ENCODE measurements at regions not wholly inside any gene's neighbourhood (a gene's known extent, or its start where the extent isn't known, plus 50 kb on each side); places are given as distances from the start of the nearest gene placed in this dataset.

DNA sequence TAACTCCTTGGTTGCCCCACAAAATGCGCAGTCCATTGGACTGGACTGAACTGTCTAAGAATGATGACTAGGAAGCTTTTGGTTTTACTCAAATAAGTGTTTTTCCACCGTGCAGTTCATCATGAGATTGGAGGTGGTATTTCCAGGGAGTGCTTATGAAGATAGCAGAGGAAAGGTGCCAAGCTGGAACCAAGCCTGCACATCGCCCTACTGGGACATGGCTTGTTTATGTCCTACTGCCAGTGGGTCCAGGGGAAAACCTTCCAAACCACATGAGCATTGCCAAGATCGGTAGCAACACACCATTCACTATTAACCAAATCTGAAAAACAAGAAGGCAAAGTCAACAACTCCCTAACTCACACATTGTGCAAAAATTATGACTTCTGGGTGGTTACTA, 54.7 kb upstream of the DSCAM start:
- peaks cover 16% of the 10 kb centered on the region for H3K9me3 Mint-ChIP-seq (ENCODE audit: unreplicated experiment)
- intact Hi-C loops (cut with micrococcal nuclease; ENCODE audit: unreplicated experiment), result no loop called here
- no peak overlapping the region for H3K4me3 Mint-ChIP-seq (ENCODE audit: unreplicated experiment)
- no peaks in the 10 kb centered on the region; the same call in 1 of the 2 replicates for H3K9me3 ChIP-seq
- no peaks in the 10 kb centered on the region for H3K27me3 ChIP-seq (replicated peaks; ENCODE audit: control insufficient read depth, insufficient read depth, low read length)
- no peak for DNase-seq
- no peak overlapping the region for H3K4me3 ChIP-seq (ENCODE audit: low read depth, low read length)
- no peaks in the 10 kb centered on the region for H3K4me1 Mint-ChIP-seq (ENCODE audit: low read depth, unreplicated experiment)
- ChIA-PET POLR2A (no interaction called here), CTCF (no interaction called here)
- no TSS peak for BruUV-seq (replicated peaks)
- H3K4me1 ChIP-seq, result no peaks in the 10 kb centered on the region
- no peak overlapping the region for H3K27ac Mint-ChIP-seq (ENCODE audit: unreplicated experiment)
- no peaks in the 10 kb centered on the region for H3K36me3 ChIP-seq (ENCODE audit: control insufficient read depth, insufficient read depth, low read length)
- no peaks in the 10 kb centered on the region for H3K36me3 Mint-ChIP-seq (ENCODE audit: insufficient read depth, unreplicated experiment)
- TF ChIP-seq, protein P1, sequence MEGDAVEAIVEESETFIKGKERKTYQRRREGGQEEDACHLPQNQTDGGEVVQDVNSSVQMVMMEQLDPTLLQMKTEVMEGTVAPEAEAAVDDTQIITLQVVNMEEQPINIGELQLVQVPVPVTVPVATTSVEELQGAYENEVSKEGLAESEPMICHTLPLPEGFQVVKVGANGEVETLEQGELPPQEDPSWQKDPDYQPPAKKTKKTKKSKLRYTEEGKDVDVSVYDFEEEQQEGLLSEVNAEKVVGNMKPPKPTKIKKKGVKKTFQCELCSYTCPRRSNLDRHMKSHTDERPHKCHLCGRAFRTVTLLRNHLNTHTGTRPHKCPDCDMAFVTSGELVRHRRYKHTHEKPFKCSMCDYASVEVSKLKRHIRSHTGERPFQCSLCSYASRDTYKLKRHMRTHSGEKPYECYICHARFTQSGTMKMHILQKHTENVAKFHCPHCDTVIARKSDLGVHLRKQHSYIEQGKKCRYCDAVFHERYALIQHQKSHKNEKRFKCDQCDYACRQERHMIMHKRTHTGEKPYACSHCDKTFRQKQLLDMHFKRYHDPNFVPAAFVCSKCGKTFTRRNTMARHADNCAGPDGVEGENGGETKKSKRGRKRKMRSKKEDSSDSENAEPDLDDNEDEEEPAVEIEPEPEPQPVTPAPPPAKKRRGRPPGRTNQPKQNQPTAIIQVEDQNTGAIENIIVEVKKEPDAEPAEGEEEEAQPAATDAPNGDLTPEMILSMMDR (IDR thresholded peaks at IDR 0.05; ENCODE audit: insufficient read depth in 1 of 2, low read depth in 1 of 2, low read length in 1 of 2, severe bottlenecking in 1 of 2, unreplicated experiment in 1 of 2), result no peak
- peaks cover 3% of the 10 kb centered on the region for H3K27me3 Mint-ChIP-seq (ENCODE audit: insufficient read depth, unreplicated experiment)

DNA sequence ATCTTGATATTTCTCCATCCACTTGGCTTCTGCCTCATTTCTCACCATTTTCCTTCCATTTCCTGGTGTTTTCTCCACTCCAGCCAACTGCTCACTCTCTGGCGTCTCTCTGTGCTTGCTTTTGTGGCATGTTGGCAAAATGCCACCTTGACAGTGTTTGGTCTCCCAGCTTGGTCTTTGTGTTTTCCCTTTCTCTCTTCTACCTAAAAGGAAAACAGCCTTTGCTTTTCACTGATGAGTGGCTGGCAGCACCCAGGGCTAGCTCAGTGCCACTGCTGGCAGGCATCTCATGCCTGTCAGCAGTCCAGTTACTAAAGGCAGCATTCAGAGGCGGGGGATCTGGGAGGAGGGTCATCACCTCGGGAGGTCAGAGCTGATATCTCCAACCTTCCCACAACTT, 55.3 kb upstream of the DSCAM start:
- intact Hi-C loops (cut with micrococcal nuclease; ENCODE audit: unreplicated experiment), result no loop called here
- no peaks in the 10 kb centered on the region for H3K27me3 ChIP-seq (replicated peaks; ENCODE audit: control insufficient read depth, insufficient read depth, low read length)
- no peak overlapping the region for H3K27ac Mint-ChIP-seq (ENCODE audit: unreplicated experiment)
- H3K36me3 Mint-ChIP-seq (ENCODE audit: insufficient read depth, unreplicated experiment), result no peaks in the 10 kb centered on the region
- CTCF ChIA-PET, result no interaction called here
- no TSS peak for BruUV-seq (replicated peaks)
- H3K36me3 ChIP-seq (ENCODE audit: control insufficient read depth, insufficient read depth, low read length), result no peaks in the 10 kb centered on the region
- POLR2A ChIA-PET, result no interaction called here
- peaks cover 10% of the 10 kb centered on the region for H3K9me3 Mint-ChIP-seq (ENCODE audit: unreplicated experiment)
- no peak for DNase-seq
- TF ChIP-seq, protein P1 (IDR thresholded peaks at IDR 0.05; ENCODE audit: insufficient read depth in 1 of 2, low read depth in 1 of 2, low read length in 1 of 2, severe bottlenecking in 1 of 2, unreplicated experiment in 1 of 2), result no peak
- H3K4me1 ChIP-seq, result no peaks in the 10 kb centered on the region
- H3K27me3 Mint-ChIP-seq (ENCODE audit: insufficient read depth, unreplicated experiment), result peaks cover 3% of the 10 kb centered on the region
- no peaks in the 10 kb centered on the region for H3K4me1 Mint-ChIP-seq (ENCODE audit: low read depth, unreplicated experiment)
- H3K4me3 ChIP-seq (ENCODE audit: low read depth, low read length), result no peak overlapping the region
- H3K9me3 ChIP-seq, result no peaks in the 10 kb centered on the region; the same call in 1 of the 2 replicates
- no peak overlapping the region for H3K4me3 Mint-ChIP-seq (ENCODE audit: unreplicated experiment)

DNA sequence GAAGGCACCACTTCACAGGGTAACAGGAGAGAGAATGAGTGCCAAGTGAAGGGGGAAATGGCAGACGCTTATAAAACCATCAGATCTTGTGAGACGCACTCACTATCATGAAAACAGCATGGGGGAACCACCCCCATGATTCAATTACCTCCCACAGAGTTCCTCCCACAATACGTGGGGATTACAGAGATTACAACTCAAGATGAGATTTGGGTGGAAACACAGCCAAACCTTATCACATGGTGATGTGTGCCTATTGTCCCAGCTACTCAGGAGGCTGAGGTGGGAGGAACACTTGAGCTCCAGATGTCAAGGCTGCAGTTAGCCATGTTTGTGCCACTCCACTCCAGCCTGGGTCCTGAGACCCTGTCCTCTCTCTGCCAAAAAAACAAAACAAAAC, 56.0 kb upstream of the DSCAM start:
- no peaks in the 10 kb centered on the region; the same call in 1 of the 2 replicates for H3K9me3 ChIP-seq
- H3K4me1 Mint-ChIP-seq (ENCODE audit: low read depth, unreplicated experiment), result no peaks in the 10 kb centered on the region
- BruUV-seq (replicated peaks), result no TSS peak

More for the DNA sequence above, 56.0 kb upstream of the DSCAM start:
- Mint-ChIP-seq H3K27me3 (ENCODE audit: insufficient read depth, unreplicated experiment) (peaks cover 3% of the 10 kb centered on the region), H3K9me3 (ENCODE audit: unreplicated experiment) (peaks cover 8% of the 10 kb centered on the region), H3K27ac (ENCODE audit: unreplicated experiment) (no peak overlapping the region), H3K4me3 (ENCODE audit: unreplicated experiment) (no peak overlapping the region), H3K36me3 (ENCODE audit: insufficient read depth, unreplicated experiment) (no peaks in the 10 kb centered on the region)
- no peak overlapping the region for H3K4me3 ChIP-seq (ENCODE audit: low read depth, low read length)
- ChIA-PET CTCF (no interaction called here), POLR2A (no interaction called here)
- no peaks in the 10 kb centered on the region for H3K4me1 ChIP-seq
- TF ChIP-seq, protein P1 (IDR thresholded peaks at IDR 0.05; ENCODE audit: insufficient read depth in 1 of 2, low read depth in 1 of 2, low read length in 1 of 2, severe bottlenecking in 1 of 2, unreplicated experiment in 1 of 2), result no peak
- H3K27me3 ChIP-seq (replicated peaks; ENCODE audit: control insufficient read depth, insufficient read depth, low read length), result no peaks in the 10 kb centered on the region
- H3K36me3 ChIP-seq (ENCODE audit: control insufficient read depth, insufficient read depth, low read length), result no peaks in the 10 kb centered on the region
- intact Hi-C loops (cut with micrococcal nuclease; ENCODE audit: unreplicated experiment), result no loop called here
- DNase-seq, result no peak
